Thyroid gland (tissue), 4 donors: ENCODE measurements at regions not wholly inside any gene's neighbourhood (a gene's known extent, or its start where the extent isn't known, plus 50 kb on each side); places are given as distances from the start of the nearest gene placed in this dataset.
"Not testable (repeated sequence)": the region's sequence is repeated elsewhere in the genome, so short reads cannot be mapped to it uniquely, and the experiment has no call there.

Experiments
- DNase-seq, 2 donors: peaks; one replicate each; pipeline ENCODE4 v3.0.0-alpha.2; 2019
- H3K27ac ChIP-seq, 3 donors: fragments of 200-600 bp; sonication (generic); 1 replicate in 2 of 3; 2 replicates in 1 of 3; pipeline ENCODE4 v1.5.1; 2016 to 2019; ENCODE audit warnings: mild to moderate bottlenecking in 1 of 3, moderate library complexity in 1 of 3
- H3K27me3 ChIP-seq: fragments of 200-600 bp; sonication (generic); one replicate; pipeline ENCODE4 v1.5.1; 2019
- H3K36me3 ChIP-seq, 2 donors: fragments of 200-600 bp; sonication (generic); one replicate each; pipeline ENCODE4 v1.5.1; 2016 to 2019
- H3K4me1 ChIP-seq, 2 donors: fragments of 200-600 bp; sonication (generic); one replicate each; pipeline ENCODE4 v1.5.1; 2017 to 2019
- H3K4me3 ChIP-seq, 3 donors: fragments of 200-600 bp; sonication (generic); replicated peaks in 1 of 3; 1 replicate in 2 of 3; 2 replicates in 1 of 3; pipeline ENCODE4 v1.5.1; 2016; ENCODE audit warnings: mild to moderate bottlenecking in 1 of 3
- H3K9me3 ChIP-seq: fragments of 200-600 bp; sonication (generic); one replicate; pipeline ENCODE4 v1.5.1; 2017
- POLR2A ChIP-seq, 2 donors: fragments of 450-650 bp; IDR thresholded peaks; one replicate each; pipeline ENCODE4 v1.6.1; 2017; ENCODE audit warnings: antibody characterized with exemption in 2 of 2, mild to moderate bottlenecking in 2 of 2, moderate library complexity in 1 of 2
- WGBS, 2 donors: methylation state at CpG; one replicate each; pipeline ENCODE4 v1.1.5; 2017; 5-methylcytosine and 5-hydroxymethylcytosine counted together
- intact Hi-C: fragments of 100-400 bp; cut with DNase I; formaldehyde crosslinking; loops from one replicate; pipeline ENCODE4 v1.15.1; 2023
- TF ChIP-seq, protein P1 (sequence below), 6 experiments: fragments of 200-600 bp in 3 of 6; fragments of 450-650 bp in 3 of 6; sonication (generic) in 3 of 6; IDR thresholded peaks; one replicate each; pipeline ENCODE4 v1.5.1; 2016 to 2019; ENCODE audit warnings: antibody characterized with exemption in 6 of 6, mild to moderate bottlenecking in 2 of 6, inconsistent platforms in 1 of 6, moderate library complexity in 1 of 6

DNA sequence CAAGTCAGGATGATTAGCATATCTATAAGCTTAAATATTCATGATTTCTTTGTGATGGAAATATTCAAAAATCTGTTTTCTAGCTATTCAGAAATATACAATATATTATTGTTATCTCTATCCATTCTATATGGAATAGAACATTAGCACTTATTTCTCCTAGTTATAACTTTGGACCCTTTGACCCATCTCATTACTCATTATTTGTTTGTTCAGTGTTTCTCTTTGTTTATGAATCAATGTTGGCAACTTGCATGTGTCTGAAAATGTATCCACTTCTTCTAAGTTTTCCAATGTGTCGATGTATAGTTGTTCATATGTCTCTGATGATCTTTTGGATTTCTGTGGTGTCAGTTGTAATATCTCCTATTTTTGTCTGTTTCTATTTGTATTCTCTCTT, 1059.3 kb downstream of the CDH9 start:
- 86 to 93% methylated on average over 1 of the region's 1 CpG for WGBS, 2 donors
- H3K36me3 ChIP-seq: no peaks in the 10 kb centered on the region
- TF ChIP-seq POLR2A (IDR thresholded peaks at IDR 0.05): no peak
- TF ChIP-seq, protein P1, sequence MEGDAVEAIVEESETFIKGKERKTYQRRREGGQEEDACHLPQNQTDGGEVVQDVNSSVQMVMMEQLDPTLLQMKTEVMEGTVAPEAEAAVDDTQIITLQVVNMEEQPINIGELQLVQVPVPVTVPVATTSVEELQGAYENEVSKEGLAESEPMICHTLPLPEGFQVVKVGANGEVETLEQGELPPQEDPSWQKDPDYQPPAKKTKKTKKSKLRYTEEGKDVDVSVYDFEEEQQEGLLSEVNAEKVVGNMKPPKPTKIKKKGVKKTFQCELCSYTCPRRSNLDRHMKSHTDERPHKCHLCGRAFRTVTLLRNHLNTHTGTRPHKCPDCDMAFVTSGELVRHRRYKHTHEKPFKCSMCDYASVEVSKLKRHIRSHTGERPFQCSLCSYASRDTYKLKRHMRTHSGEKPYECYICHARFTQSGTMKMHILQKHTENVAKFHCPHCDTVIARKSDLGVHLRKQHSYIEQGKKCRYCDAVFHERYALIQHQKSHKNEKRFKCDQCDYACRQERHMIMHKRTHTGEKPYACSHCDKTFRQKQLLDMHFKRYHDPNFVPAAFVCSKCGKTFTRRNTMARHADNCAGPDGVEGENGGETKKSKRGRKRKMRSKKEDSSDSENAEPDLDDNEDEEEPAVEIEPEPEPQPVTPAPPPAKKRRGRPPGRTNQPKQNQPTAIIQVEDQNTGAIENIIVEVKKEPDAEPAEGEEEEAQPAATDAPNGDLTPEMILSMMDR (IDR thresholded peaks at IDR 0.05): no peak
- H3K4me3 ChIP-seq: no peak overlapping the region
- H3K27me3 ChIP-seq: no peaks in the 10 kb centered on the region
- DNase-seq: no peak
- intact Hi-C loops: no loop called here
- no peaks in the 10 kb centered on the region for H3K4me1 ChIP-seq
- H3K9me3 ChIP-seq: no peaks in the 10 kb centered on the region
- H3K27ac ChIP-seq: no peak overlapping the region

DNA sequence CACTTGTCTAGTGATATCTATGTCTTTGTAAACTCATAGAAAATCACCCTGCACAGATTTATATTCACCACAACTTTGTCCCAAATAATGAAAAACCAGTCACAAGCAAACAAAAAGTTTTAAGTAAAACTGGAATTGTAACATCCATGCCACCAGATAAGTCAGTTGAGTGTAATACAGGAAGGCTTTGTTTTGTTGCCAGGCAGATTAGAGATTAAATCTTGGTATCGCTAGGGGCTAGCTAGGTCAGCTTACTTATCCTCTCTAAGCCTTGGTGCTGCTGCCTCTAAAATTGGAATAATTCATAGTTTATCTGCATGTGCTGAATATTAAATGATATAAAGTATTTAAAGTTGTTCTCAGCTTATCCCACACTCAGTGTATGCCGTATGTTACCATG, 1062.5 kb downstream of the CDH9 start:
- no peaks in the 10 kb centered on the region for H3K9me3 ChIP-seq
- 76 to 85% methylated on average over 2 of the region's 2 CpGs for WGBS, 2 donors
- H3K4me3 ChIP-seq: no peak overlapping the region
- H3K4me1 ChIP-seq: no peaks in the 10 kb centered on the region
- H3K36me3 ChIP-seq: no peaks in the 10 kb centered on the region
- DNase-seq: no peak
- H3K27ac ChIP-seq: no peak overlapping the region
- H3K27me3 ChIP-seq: no peaks in the 10 kb centered on the region
- intact Hi-C loops: no loop called here
- no peak for TF ChIP-seq POLR2A (IDR thresholded peaks at IDR 0.05)

DNA sequence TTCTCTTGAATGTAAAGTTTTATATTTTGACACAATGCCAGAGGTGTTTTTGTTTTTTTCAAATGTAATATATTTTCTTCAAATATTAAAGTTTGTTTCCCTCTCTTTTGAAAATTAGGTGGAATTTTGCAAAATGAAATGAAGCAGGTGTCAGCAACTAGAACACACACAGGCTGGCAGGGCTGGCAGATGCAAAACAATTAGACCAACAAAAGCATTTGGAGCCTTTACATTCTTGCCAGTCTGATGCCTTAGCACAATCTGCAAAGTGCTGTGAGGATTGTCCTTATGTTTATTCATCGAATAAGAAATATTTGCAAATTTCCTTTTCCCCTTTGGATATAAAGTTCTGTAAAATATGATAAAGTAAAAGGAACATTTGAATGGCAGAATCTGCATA, 1063.9 kb downstream of the CDH9 start:
- WGBS, 2 donors: 88 to 94% methylated on average over 1 of the region's 1 CpG
- intact Hi-C loops: no loop called here
- no peak for TF ChIP-seq POLR2A (IDR thresholded peaks at IDR 0.05)
- TF ChIP-seq, protein P1 (IDR thresholded peaks at IDR 0.05): no peak
- DNase-seq: no peak
- H3K36me3 ChIP-seq: no peaks in the 10 kb centered on the region
- no peaks in the 10 kb centered on the region for H3K4me1 ChIP-seq
- no peak overlapping the region for H3K27ac ChIP-seq
- H3K9me3 ChIP-seq: no peaks in the 10 kb centered on the region
- no peaks in the 10 kb centered on the region for H3K27me3 ChIP-seq
- H3K4me3 ChIP-seq: no peak overlapping the region

DNA sequence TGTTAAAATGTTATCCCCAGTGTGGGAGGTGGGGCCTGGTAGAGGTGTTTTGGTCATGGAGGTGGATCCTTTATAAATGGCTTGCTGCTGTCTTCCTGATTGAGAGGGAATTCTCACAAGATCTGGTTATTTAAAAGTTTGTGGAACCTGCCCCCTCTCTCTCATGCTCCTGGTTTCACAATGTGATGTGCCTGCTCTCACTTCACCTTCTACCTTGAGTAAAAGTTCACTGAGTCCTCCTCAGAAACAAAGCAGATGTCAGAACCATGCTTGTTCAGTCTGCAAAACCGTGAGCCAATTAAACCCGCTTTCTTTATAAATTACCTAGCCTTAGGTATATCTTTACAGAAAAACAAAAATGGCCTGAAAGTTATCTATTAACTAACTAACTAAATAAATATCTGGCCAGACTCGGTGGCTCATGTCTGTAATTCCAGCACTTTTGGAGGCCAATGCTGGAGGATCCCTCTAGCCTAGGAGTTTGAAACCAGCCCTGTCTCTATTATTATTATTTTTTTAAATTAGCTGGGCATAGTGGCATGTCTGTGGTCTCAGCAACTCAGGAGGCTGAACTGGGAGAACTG, 1067.4 kb downstream of the CDH9 start:
- no peaks in the 10 kb centered on the region for H3K9me3 ChIP-seq
- no peak for TF ChIP-seq POLR2A (IDR thresholded peaks at IDR 0.05)
- TF ChIP-seq, protein P1 (IDR thresholded peaks at IDR 0.05): no peak
- intact Hi-C loops: no loop called here
- H3K4me1 ChIP-seq: no peaks in the 10 kb centered on the region
- H3K4me3 ChIP-seq: no peak overlapping the region
- H3K36me3 ChIP-seq: no peaks in the 10 kb centered on the region
- WGBS, 2 donors: 76 to 88% methylated on average over 3 of the region's 3 CpGs
- DNase-seq: no peak
- H3K27ac ChIP-seq: no peak overlapping the region
- H3K27me3 ChIP-seq: no peaks in the 10 kb centered on the region

DNA sequence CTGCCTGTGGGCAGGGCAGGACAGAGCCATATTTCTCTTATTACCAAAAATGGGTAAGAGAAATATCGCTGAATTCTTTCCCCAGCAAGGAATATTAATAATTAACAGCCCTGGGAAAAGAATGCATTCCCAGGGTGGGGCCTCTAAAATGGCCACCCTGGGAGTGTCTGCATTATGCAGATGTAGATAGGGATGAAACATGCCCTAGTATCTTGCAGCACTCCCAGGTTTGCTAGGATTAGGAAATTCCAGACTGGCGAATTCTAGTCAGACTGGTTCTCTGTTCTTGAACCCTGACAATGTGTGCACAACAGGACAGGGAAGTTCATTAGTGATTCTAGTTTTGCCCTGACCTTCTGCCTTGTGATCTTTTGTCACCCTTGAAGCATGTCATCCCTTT, 1069.3 kb downstream of the CDH9 start:
- H3K4me3 ChIP-seq, H3K36me3 ChIP-seq, H3K27ac ChIP-seq, DNase-seq, H3K4me1 ChIP-seq, H3K27me3 ChIP-seq, intact Hi-C loops, H3K9me3 ChIP-seq: not testable (repeated sequence)
- WGBS, 2 donors: 82 to 87% methylated on average over 2 of the region's 2 CpGs

DNA sequence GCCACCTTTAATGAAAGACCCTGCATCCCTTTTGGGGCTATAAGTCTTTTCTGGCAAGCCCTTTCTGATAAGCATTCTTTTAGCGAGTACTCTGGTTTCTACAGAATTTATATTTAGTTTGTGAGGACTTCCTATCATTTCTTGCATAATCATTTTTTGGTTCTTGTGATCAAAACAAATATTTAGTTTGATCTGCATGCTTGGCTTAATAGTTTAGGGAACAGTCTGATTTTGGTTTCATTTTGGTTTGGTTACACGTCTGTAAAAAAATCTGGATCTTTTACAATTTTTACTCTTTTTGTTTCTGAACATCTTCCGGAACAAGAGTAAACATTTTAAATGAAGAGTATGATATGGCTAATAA, 1074.4 kb downstream of the CDH9 start:
- Histone ChIP-seq H3K36me3 (no peaks in the 10 kb centered on the region), H3K9me3 (no peaks in the 10 kb centered on the region), H3K27me3 (no peaks in the 10 kb centered on the region), H3K27ac (no peak overlapping the region), H3K4me3 (no peak overlapping the region), H3K4me1 (no peaks in the 10 kb centered on the region)
- no peak for DNase-seq
- 81 to 85% methylated on average over 3 of the region's 3 CpGs for WGBS, 2 donors
- no peak for TF ChIP-seq POLR2A (IDR thresholded peaks at IDR 0.05)
- TF ChIP-seq, protein P1 (IDR thresholded peaks at IDR 0.05): no peak
- intact Hi-C loops: no loop called here
